CD1c-positive myeloid dendritic cell (primary cell): ENCODE measurements at regions not wholly inside any gene's neighbourhood (a gene's known extent, or its start where the extent isn't known, plus 50 kb on each side); places are given as distances from the start of the nearest gene placed in this dataset.

ENCODE experiments used
- DNase-seq: peaks from one replicate; pipeline ENCODE4 v3.0.0-alpha.2; 2016; ENCODE audit errors: extremely low spot score

GRCh38 chr6:8608737-8609136 lies 173.4 kb upstream of the SLC35B3 start:
- DNase-seq: no peak

- no peak for DNase-seq
Observed at GRCh38 chr6:8589941-8590729, 154.8 kb upstream of the SLC35B3 start.

- DNase-seq: no peak
Observed at GRCh38 chr6:8588176-8588575, 152.8 kb upstream of the SLC35B3 start.

GRCh38 chr6:8583291-8583690 lies 147.9 kb upstream of the SLC35B3 start:
- DNase-seq: no peak

- DNase-seq: no peak
Observed at GRCh38 chr6:8579372-8579771, 144.0 kb upstream of the SLC35B3 start.

GRCh38 chr6:8578006-8578405 lies 142.7 kb upstream of the SLC35B3 start:
- no peak for DNase-seq

GRCh38 chr6:8574749-8575468 lies 139.6 kb upstream of the SLC35B3 start:
- DNase-seq: no peak

- DNase-seq: no peak
Observed at GRCh38 chr6:8574311-8574710, 139.0 kb upstream of the SLC35B3 start.

GRCh38 chr6:8570256-8570920 lies 135.0 kb upstream of the SLC35B3 start:
- no peak for DNase-seq

GRCh38 chr6:8562125-8562524 lies 126.8 kb upstream of the SLC35B3 start:
- DNase-seq: no peak

GRCh38 chr6:8558953-8559352 lies 123.6 kb upstream of the SLC35B3 start:
- no peak for DNase-seq

GRCh38 chr6:8557014-8557748 lies 121.8 kb upstream of the SLC35B3 start:
- no peak for DNase-seq

GRCh38 chr6:8556370-8557013 lies 121.1 kb upstream of the SLC35B3 start:
- no peak for DNase-seq

- no peak for DNase-seq
Observed at GRCh38 chr6:8551993-8552392, 116.6 kb upstream of the SLC35B3 start.

GRCh38 chr6:8551386-8551785 lies 116.0 kb upstream of the SLC35B3 start:
- no peak for DNase-seq

- DNase-seq: no peak
Observed at GRCh38 chr6:8549074-8549790, 113.9 kb upstream of the SLC35B3 start.

GRCh38 chr6:8546496-8546895 lies 111.2 kb upstream of the SLC35B3 start:
- DNase-seq: no peak

GRCh38 chr6:8545336-8545735 lies 110.0 kb upstream of the SLC35B3 start:
- no peak for DNase-seq

- no peak for DNase-seq
Observed at GRCh38 chr6:8543714-8544113, 108.4 kb upstream of the SLC35B3 start.

GRCh38 chr6:8539453-8539852 lies 104.1 kb upstream of the SLC35B3 start:
- DNase-seq: no peak

GRCh38 chr6:8536122-8536521 lies 100.8 kb upstream of the SLC35B3 start:
- DNase-seq: no peak
